HCT116 (cell line): ENCODE measurements at regions not wholly inside any gene's neighbourhood (a gene's known extent, or its start where the extent isn't known, plus 50 kb on each side); places are given as distances from the start of the nearest gene placed in this dataset.

ENCODE experiments used
- ATAC-seq: fragments of 200-7000 bp; cut with Tn5 transposase; 2 replicates; pipeline ENCODE4 v1.9.1; 2020; ENCODE audit warnings: mild to moderate bottlenecking, moderate library complexity
- BruUV-seq: library from RNA; stranded (reverse); fragments of 400-500 nt; replicated peaks from 2 replicates; lab custom pipeline; 2021; lab: Mats Ljungman, UMichigan
- CTCF ChIA-PET: fragments of 300-600 bp; sonication (Branson Sonifier 250); formaldehyde crosslinking; loops from one replicate; lab custom pipeline; 2021; ENCODE audit warnings: antibody characterized with exemption; lab: Charles Lee
- POLR2A ChIA-PET: fragments of 300-600, 350-600 bp; sonication (Branson Sonifier 250); formaldehyde crosslinking; loops from one replicate; lab custom pipeline; 2021; ENCODE audit warnings: antibody characterized with exemption; lab: Charles Lee
- RAD21 ChIA-PET, 2 experiments: fragments of 300-600 bp; sonication (Branson Sonifier 250); formaldehyde crosslinking; loops; one replicate each; lab custom pipeline; 2023; ENCODE audit warnings: low total read pairs in 2 of 2; ENCODE audit not compliant: uncharacterized antibody in 2 of 2, unreplicated experiment in 2 of 2, low non-redundant PET in 1 of 2; lab: Charles Lee
- DNase-seq: peaks from one replicate; pipeline ENCODE4 v3.0.0-alpha.2; 2010; ENCODE audit warnings: low read depth, low spot score
- H2AFZ ChIP-seq: fragments of 200-600 bp; shearing (Covaris generic), sonication (generic); 2 replicates; pipeline ENCODE4 v1.6.1; 2017; ENCODE audit warnings: low read depth, mixed run types, mixed read lengths, antibody characterized with exemption, low read length; ENCODE audit not compliant: poor library complexity, severe bottlenecking
- H3K27ac ChIP-seq: 2 replicates; pipeline ENCODE4 v1.5.1; 2012; ENCODE audit warnings: low read depth, low read length
- H3K27me3 ChIP-seq: fragments of 200-600 bp; sonication (generic); 2 replicates; pipeline ENCODE4 v1.6.1; 2016; ENCODE audit warnings: mixed run types, low read length, mixed read lengths; ENCODE audit not compliant: insufficient read depth
- H3K36me3 ChIP-seq, 2 experiments: fragments of 200-500 bp in 1 of 2; fragments of 200-600 bp in 1 of 2; sonication (Bioruptor generic) in 1 of 2; sonication (generic) in 1 of 2; 2 replicates each; pipeline versions ENCODE4 v1.5.1 to v1.6.1; 2014 to 2016; ENCODE audit warnings: low read length in 2 of 2, inconsistent platforms in 1 of 2, mixed read lengths in 1 of 2, mixed run types in 1 of 2; ENCODE audit not compliant: insufficient read depth in 2 of 2, control insufficient read depth in 1 of 2
- H3K4me1 ChIP-seq, 2 experiments: fragments of 200-600 bp in 1 of 2; sonication (generic) in 1 of 2; 2 replicates each; pipeline versions ENCODE4 v1.5.1 to v1.6.1; 2012 to 2017; ENCODE audit warnings: low read length in 2 of 2, inconsistent platforms in 1 of 2, mild to moderate bottlenecking in 1 of 2, mixed read lengths in 1 of 2, mixed run types in 1 of 2, moderate library complexity in 1 of 2; ENCODE audit not compliant: insufficient read depth in 2 of 2, control insufficient read depth in 1 of 2
- H3K4me2 ChIP-seq: fragments of 200-600 bp; sonication (generic); 2 replicates; pipeline ENCODE4 v1.6.1; 2017; ENCODE audit warnings: mixed run types, low read length, mixed read lengths
- H3K4me3 ChIP-seq, 2 experiments: fragments of 200-600 bp in 1 of 2; sonication (generic) in 1 of 2; replicated peaks in 1 of 2; 2 replicates each; pipeline ENCODE4 v1.5.1; 2011 to 2016; ENCODE audit warnings: low read length in 2 of 2, control low read depth in 1 of 2, low read depth in 1 of 2, mild to moderate bottlenecking in 1 of 2, mixed read lengths in 1 of 2, mixed run types in 1 of 2
- H3K79me2 ChIP-seq: fragments of 200-600 bp; sonication (generic); 2 replicates; pipeline ENCODE4 v1.6.1; 2017; ENCODE audit warnings: mild to moderate bottlenecking, mixed run types, low read length, moderate library complexity, mixed read lengths; ENCODE audit not compliant: insufficient read depth
- H3K9ac ChIP-seq: fragments of 200-600 bp; sonication (generic); 2 replicates; pipeline ENCODE4 v1.6.1; 2016; ENCODE audit warnings: low read length, mixed read lengths
- H3K9me2 ChIP-seq: fragments of 200-600 bp; sonication (generic), shearing (Covaris generic); 2 replicates; pipeline ENCODE4 v1.6.1; 2017; ENCODE audit warnings: mixed run types, mild to moderate bottlenecking, moderate library complexity; ENCODE audit not compliant: insufficient read depth
- H3K9me3 ChIP-seq, 2 experiments: fragments of 200-500 bp in 1 of 2; fragments of 200-600 bp in 1 of 2; sonication (Bioruptor generic) in 1 of 2; sonication (generic) in 1 of 2; 2 replicates each; pipeline ENCODE4 v1.6.1; 2014 to 2017; ENCODE audit warnings: low read length in 2 of 2, mixed read lengths in 2 of 2, inconsistent platforms in 1 of 2, low read depth in 1 of 2, mild to moderate bottlenecking in 1 of 2, mixed run types in 1 of 2, moderate library complexity in 1 of 2; ENCODE audit not compliant: control insufficient read depth in 1 of 2, insufficient read depth in 1 of 2
- H4K20me1 ChIP-seq: fragments of 200-600 bp; sonication (generic), shearing (Covaris generic); 2 replicates; pipeline ENCODE4 v1.6.1; 2017; ENCODE audit warnings: mixed run types, mild to moderate bottlenecking, moderate library complexity; ENCODE audit not compliant: insufficient read depth
- CBX3 ChIP-seq: IDR thresholded peaks from 2 replicates; pipeline ENCODE4 v1.6.1; 2012; ENCODE audit warnings: low read depth
- CEBPB ChIP-seq: IDR thresholded peaks from 2 replicates; pipeline ENCODE4 v1.6.1; 2012; ENCODE audit warnings: low read depth
- CTCF ChIP-seq, 3 experiments: fragments of 200-600 bp in 1 of 3; sonication (generic) in 1 of 3; IDR thresholded peaks in 2 of 3; conservative IDR thresholded peaks in 1 of 3; 2 replicates each; pipeline ENCODE4 v1.5.1; 2012 to 2017; ENCODE audit warnings: low read depth in 2 of 3, low read length in 2 of 3, antibody characterized with exemption in 1 of 3, borderline replicate concordance in 1 of 3, control low read depth in 1 of 3, mild to moderate bottlenecking in 1 of 3, mixed read lengths in 1 of 3, mixed run types in 1 of 3, moderate library complexity in 1 of 3; ENCODE audit not compliant: insufficient read depth in 1 of 3
- EGR1 ChIP-seq: IDR thresholded peaks from 2 replicates; pipeline ENCODE4 v1.6.1; 2012; ENCODE audit warnings: low read depth
- ELF1 ChIP-seq: IDR thresholded peaks from 2 replicates; pipeline ENCODE4 v1.6.1; 2012; ENCODE audit warnings: low read depth, borderline replicate concordance
- EZH2 ChIP-seq: fragments of 200-600 bp; sonication (generic); IDR thresholded peaks from 2 replicates; pipeline ENCODE4 v1.6.1; 2017; ENCODE audit warnings: antibody characterized with exemption, mixed run types
- EZH2phosphoT487 ChIP-seq: fragments of 200-600 bp; IDR thresholded peaks from 2 replicates; pipeline ENCODE4 v1.6.1; 2018; ENCODE audit warnings: antibody characterized with exemption, borderline replicate concordance
- JUND ChIP-seq: IDR thresholded peaks from 2 replicates; pipeline ENCODE4 v1.6.1; 2012
- MAX ChIP-seq: IDR thresholded peaks from 2 replicates; pipeline ENCODE4 v1.6.1; 2012
- POLR2A ChIP-seq: IDR thresholded peaks from 2 replicates; pipeline ENCODE4 v1.7.0; 2011; ENCODE audit warnings: borderline replicate concordance; ENCODE audit not compliant: insufficient read depth, insufficient read length; ENCODE audit errors: extremely low read depth
- REST ChIP-seq: IDR thresholded peaks from 2 replicates; pipeline ENCODE4 v1.6.1; 2012; ENCODE audit warnings: low read depth
- SIN3A ChIP-seq: IDR thresholded peaks from 2 replicates; pipeline ENCODE4 v1.6.1; 2012; ENCODE audit warnings: low read depth
- SP1 ChIP-seq: IDR thresholded peaks from 2 replicates; pipeline ENCODE4 v1.6.1; 2012; ENCODE audit warnings: low read depth
- TCF7L2 ChIP-seq: IDR thresholded peaks from 2 replicates; pipeline ENCODE4 v1.7.0; 2011; ENCODE audit warnings: borderline replicate concordance, inconsistent platforms; ENCODE audit not compliant: insufficient read depth, insufficient read length; ENCODE audit errors: extremely low read depth
- YY1 ChIP-seq: IDR thresholded peaks from 2 replicates; pipeline ENCODE4 v1.6.1; 2011; ENCODE audit warnings: low read length, low read depth, moderate library complexity, mild to moderate bottlenecking; ENCODE audit not compliant: insufficient replicate concordance; ENCODE audit errors: extremely low read depth
- ZBTB33 ChIP-seq: IDR thresholded peaks from 2 replicates; pipeline ENCODE4 v1.6.1; 2011; ENCODE audit warnings: mild to moderate bottlenecking, low read length, moderate library complexity; ENCODE audit not compliant: insufficient replicate concordance; ENCODE audit errors: extremely low read depth
- ZFX ChIP-seq: fragments of 450-650 bp; IDR thresholded peaks from 2 replicates; pipeline ENCODE4 v1.6.1; 2017
- intact Hi-C: fragments of 100-400 bp; cut with micrococcal nuclease; formaldehyde crosslinking; loops from 2 replicates; pipeline ENCODE4 v1.10.0; 2022

GRCh38 chrX:2561456-2561855, 60.7 kb upstream of the DHRSX start:
- RAD21 ChIA-PET, result no interaction called here
- no peak overlapping the region for H3K27ac ChIP-seq
- CTCF ChIA-PET, result no interaction called here
- ATAC-seq, result no peak
- H3K9me2 ChIP-seq, result no peaks in the 10 kb centered on the region
- H3K9me3 ChIP-seq, result no peaks in the 10 kb centered on the region
- no peaks in the 10 kb centered on the region for H3K36me3 ChIP-seq
- POLR2A ChIA-PET, result no interaction called here
- no peak for DNase-seq
- H3K27me3 ChIP-seq, result peaks cover 3% of the 10 kb centered on the region; the same call in 1 of the 2 replicates
- H3K79me2 ChIP-seq, result no peaks in the 10 kb centered on the region
- no peaks in the 10 kb centered on the region for H4K20me1 ChIP-seq
- H3K4me1 ChIP-seq, result no peaks in the 10 kb centered on the region
- no TSS peak for BruUV-seq
- H2AFZ ChIP-seq, result no peak overlapping the region
- intact Hi-C loops, result no loop called here
- H3K4me3 ChIP-seq, result no peak overlapping the region
- TF ChIP-seq CBX3 (no peak), CTCF (IDR thresholded peaks at IDR 0.05 in 2 of 3, conservative IDR thresholded peaks at IDR 0.05 in 1 of 3; ENCODE audit: borderline replicate concordance in 1 of 3, insufficient read depth in 1 of 3, low read depth in 2 of 3, low read length in 2 of 3) (no peak), SP1 (no peak), SIN3A (no peak), CEBPB (no peak), TCF7L2 (no peak), ZBTB33 (no peak), MAX (no peak), POLR2A (no peak), YY1 (no peak), EGR1 (no peak), JUND (no peak), ZFX (no peak), ELF1 (no peak), EZH2phosphoT487 (no peak), REST (no peak), EZH2 (no peak)
- no peak overlapping the region for H3K4me2 ChIP-seq
- H3K9ac ChIP-seq, result no peak overlapping the region
